A673 (cell line): ENCODE measurements at regions not wholly inside any gene's neighbourhood (a gene's known extent, or its start where the extent isn't known, plus 50 kb on each side); places are given as distances from the start of the nearest gene placed in this dataset.
A peak's percentile ranks its signal among the peaks of the same experiment; 100 is the strongest.

ENCODE experiments used
- BruUV-seq: library from RNA; stranded (reverse); fragments of 400-500 nt; replicated peaks from 2 replicates; lab custom pipeline; 2021; lab: Mats Ljungman, UMichigan
- CTCF ChIA-PET: fragments of 300-600 bp; sonication (Branson Sonifier 250); formaldehyde crosslinking; loops from one replicate; lab custom pipeline; 2022; ENCODE audit warnings: antibody characterized with exemption; lab: Charles Lee
- POLR2A ChIA-PET: fragments of 300-600 bp; sonication (Branson Sonifier 250); formaldehyde crosslinking; loops from one replicate; lab custom pipeline; 2022; ENCODE audit warnings: antibody characterized with exemption; ENCODE audit not compliant: low non-redundant PET; lab: Charles Lee
- DNase-seq: peaks from one replicate; pipeline ENCODE4 v3.0.0-alpha.2; 2015; ENCODE audit warnings: low spot score
- H3K27ac ChIP-seq: fragments of 200-600 bp; sonication (generic); 2 replicates; pipeline ENCODE4 v1.5.1; 2016; ENCODE audit warnings: mixed run types, low read depth, mild to moderate bottlenecking, mixed read lengths, antibody characterized with exemption, low read length; ENCODE audit not compliant: poor library complexity, severe bottlenecking
- H3K27me3 ChIP-seq: fragments of 200-600 bp; sonication (generic); replicated peaks from 2 replicates; pipeline ENCODE4 v1.6.1; 2017; ENCODE audit warnings: mixed run types, low read depth, mild to moderate bottlenecking, mixed read lengths, antibody characterized with exemption, low read length; ENCODE audit not compliant: insufficient read depth, poor library complexity
- H3K36me3 ChIP-seq: fragments of 200-600 bp; sonication (generic); 2 replicates; pipeline ENCODE4 v1.6.1; 2016; ENCODE audit warnings: mixed run types, mild to moderate bottlenecking, mixed read lengths, antibody characterized with exemption, low read length; ENCODE audit not compliant: insufficient read depth, poor library complexity, severe bottlenecking
- H3K4me1 ChIP-seq: fragments of 200-600 bp; sonication (generic); 2 replicates; pipeline ENCODE4 v1.6.1; 2017; ENCODE audit warnings: mixed run types, mild to moderate bottlenecking, mixed read lengths, antibody characterized with exemption, low read length; ENCODE audit not compliant: insufficient read depth, poor library complexity, severe bottlenecking
- H3K4me3 ChIP-seq: fragments of 200-600 bp; sonication (generic); 2 replicates; pipeline ENCODE4 v1.5.1; 2016; ENCODE audit warnings: low read depth, mixed run types, mild to moderate bottlenecking, mixed read lengths, low read length; ENCODE audit not compliant: poor library complexity, severe bottlenecking
- H3K9me3 ChIP-seq: fragments of 200-600 bp; sonication (generic); 2 replicates; pipeline ENCODE4 v1.6.1; 2016; ENCODE audit warnings: mixed run types, low read depth, mild to moderate bottlenecking, mixed read lengths, antibody characterized with exemption, low read length; ENCODE audit not compliant: poor library complexity, severe bottlenecking
- EZH2 ChIP-seq: fragments of 200-600 bp; sonication (generic); IDR thresholded peaks from 2 replicates; pipeline ENCODE4 v1.6.1; 2017; ENCODE audit warnings: borderline replicate concordance, low read depth, mild to moderate bottlenecking, mixed read lengths, antibody characterized with exemption, low read length; ENCODE audit not compliant: poor library complexity, severe bottlenecking
- intact Hi-C: fragments of 100-400 bp; cut with micrococcal nuclease; formaldehyde crosslinking; loops from one replicate; pipeline ENCODE4 v1.10.0; 2022; ENCODE audit not compliant: unreplicated experiment
- TF ChIP-seq, protein P1 (sequence below): fragments of 300-800, 200-600 bp; sonication (generic); conservative IDR thresholded peaks from 2 replicates; pipeline ENCODE4 v1.5.1; 2017; ENCODE audit warnings: low read depth, mild to moderate bottlenecking, antibody characterized with exemption, low read length, moderate library complexity, mixed read lengths

DNA sequence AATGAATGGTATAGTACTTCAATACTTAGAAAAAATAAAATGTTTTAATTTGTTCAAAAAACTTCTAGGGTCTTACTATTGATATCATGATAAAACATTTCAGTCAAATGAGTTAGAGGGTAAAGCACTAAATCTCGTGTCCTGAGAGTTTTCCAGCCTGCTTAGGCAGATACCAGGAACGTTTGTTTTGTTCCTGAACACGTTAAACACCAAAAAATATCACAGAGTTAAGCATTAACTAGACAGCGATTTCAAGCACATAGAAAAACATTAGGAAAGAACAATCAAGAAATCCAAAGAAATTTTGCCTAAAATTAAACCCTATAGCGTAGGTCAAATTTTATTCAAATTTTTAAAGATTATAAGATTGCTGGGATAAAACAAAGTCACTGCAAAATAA is 204.6 kb upstream of the AGR3 start:
- intact Hi-C loops: no loop called here

DNA sequence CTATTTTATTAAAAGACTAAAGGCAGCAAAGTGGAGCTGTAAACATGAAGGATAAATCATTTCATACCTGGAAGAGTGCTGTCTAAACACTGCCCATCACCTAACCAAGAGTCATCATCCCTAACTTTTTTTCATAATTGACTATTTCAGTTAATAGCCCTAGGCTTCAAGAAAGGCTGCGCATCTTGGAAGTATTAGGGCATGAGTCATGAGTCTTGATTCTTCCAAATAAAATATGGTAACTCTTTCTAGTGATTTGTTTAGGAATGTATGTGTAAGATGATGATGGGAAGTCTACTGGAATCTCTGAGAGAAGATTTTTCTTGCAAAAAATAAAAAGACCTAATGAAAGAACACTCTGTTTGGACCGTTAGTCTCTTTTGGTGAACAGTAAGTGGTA is 207.7 kb upstream of the AHR start:
- H3K4me3 ChIP-seq: no peak overlapping the region
- intact Hi-C loops: no loop called here
- H3K27me3 ChIP-seq: no peaks in the 10 kb centered on the region
- no peaks in the 10 kb centered on the region for H3K4me1 ChIP-seq
- H3K9me3 ChIP-seq: no peaks in the 10 kb centered on the region
- CTCF ChIA-PET: no interaction called here
- POLR2A ChIA-PET: no interaction called here
- H3K36me3 ChIP-seq: no peaks in the 10 kb centered on the region
- BruUV-seq: no TSS peak
- no peak overlapping the region for H3K27ac ChIP-seq
- peak; percentile 4 for DNase-seq
- no peak for TF ChIP-seq EZH2
- TF ChIP-seq, protein P1, sequence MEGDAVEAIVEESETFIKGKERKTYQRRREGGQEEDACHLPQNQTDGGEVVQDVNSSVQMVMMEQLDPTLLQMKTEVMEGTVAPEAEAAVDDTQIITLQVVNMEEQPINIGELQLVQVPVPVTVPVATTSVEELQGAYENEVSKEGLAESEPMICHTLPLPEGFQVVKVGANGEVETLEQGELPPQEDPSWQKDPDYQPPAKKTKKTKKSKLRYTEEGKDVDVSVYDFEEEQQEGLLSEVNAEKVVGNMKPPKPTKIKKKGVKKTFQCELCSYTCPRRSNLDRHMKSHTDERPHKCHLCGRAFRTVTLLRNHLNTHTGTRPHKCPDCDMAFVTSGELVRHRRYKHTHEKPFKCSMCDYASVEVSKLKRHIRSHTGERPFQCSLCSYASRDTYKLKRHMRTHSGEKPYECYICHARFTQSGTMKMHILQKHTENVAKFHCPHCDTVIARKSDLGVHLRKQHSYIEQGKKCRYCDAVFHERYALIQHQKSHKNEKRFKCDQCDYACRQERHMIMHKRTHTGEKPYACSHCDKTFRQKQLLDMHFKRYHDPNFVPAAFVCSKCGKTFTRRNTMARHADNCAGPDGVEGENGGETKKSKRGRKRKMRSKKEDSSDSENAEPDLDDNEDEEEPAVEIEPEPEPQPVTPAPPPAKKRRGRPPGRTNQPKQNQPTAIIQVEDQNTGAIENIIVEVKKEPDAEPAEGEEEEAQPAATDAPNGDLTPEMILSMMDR: no peak

More for the DNA sequence above, 204.6 kb upstream of the AGR3 start:
- no peak overlapping the region for H3K4me3 ChIP-seq
- DNase-seq: no peak
- TF ChIP-seq, protein P1: no peak
- TF ChIP-seq EZH2: no peak
- no peaks in the 10 kb centered on the region for H3K27me3 ChIP-seq
- no peaks in the 10 kb centered on the region for H3K36me3 ChIP-seq
- H3K9me3 ChIP-seq: no peaks in the 10 kb centered on the region
- no peak overlapping the region for H3K27ac ChIP-seq
- POLR2A ChIA-PET: no interaction called here
- H3K4me1 ChIP-seq: no peaks in the 10 kb centered on the region
- no TSS peak for BruUV-seq
- CTCF ChIA-PET: no interaction called here

DNA sequence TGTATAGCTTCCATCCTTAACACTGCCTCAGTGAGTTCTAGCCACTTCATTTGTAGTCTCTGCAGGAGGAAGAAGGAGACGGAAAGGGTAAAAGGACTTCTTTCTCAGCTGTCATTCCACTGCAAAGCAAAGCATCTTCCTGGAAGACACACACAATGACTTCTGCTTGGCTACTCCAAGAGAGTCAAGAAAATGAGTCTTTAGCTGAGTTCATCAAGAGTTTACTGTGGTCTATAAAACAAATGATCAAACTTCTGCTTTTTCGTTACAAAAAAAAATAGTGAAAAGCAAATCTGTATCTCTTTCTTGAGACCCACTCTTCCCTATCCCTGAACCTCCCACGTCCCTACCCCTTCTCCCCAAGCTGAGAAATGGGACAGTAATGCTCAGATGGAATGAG is 205.0 kb upstream of the AHR start:
- H3K27ac ChIP-seq: no peak overlapping the region
- no peak overlapping the region for H3K4me3 ChIP-seq
- BruUV-seq: no TSS peak
- TF ChIP-seq, protein P1: no peak
- TF ChIP-seq EZH2: no peak
- no peaks in the 10 kb centered on the region for H3K9me3 ChIP-seq
- H3K36me3 ChIP-seq: no peaks in the 10 kb centered on the region
- no peak for DNase-seq
- H3K27me3 ChIP-seq: no peaks in the 10 kb centered on the region
- POLR2A ChIA-PET: no interaction called here
- intact Hi-C loops: no loop called here
- CTCF ChIA-PET: no interaction called here
- no peaks in the 10 kb centered on the region for H3K4me1 ChIP-seq
